Right renal pelvis (tissue), 4 donors: ENCODE measurements at regions not wholly inside any gene's neighbourhood (a gene's known extent, or its start where the extent isn't known, plus 50 kb on each side); places are given as distances from the start of the nearest gene placed in this dataset.

Experiments
- DNase-seq, 4 donors: peaks; one replicate each; pipeline ENCODE4 v3.0.0-alpha.2; 2013; ENCODE audit warnings: low read depth in 4 of 4, low spot score in 3 of 4, missing footprints in 1 of 4

DNA sequence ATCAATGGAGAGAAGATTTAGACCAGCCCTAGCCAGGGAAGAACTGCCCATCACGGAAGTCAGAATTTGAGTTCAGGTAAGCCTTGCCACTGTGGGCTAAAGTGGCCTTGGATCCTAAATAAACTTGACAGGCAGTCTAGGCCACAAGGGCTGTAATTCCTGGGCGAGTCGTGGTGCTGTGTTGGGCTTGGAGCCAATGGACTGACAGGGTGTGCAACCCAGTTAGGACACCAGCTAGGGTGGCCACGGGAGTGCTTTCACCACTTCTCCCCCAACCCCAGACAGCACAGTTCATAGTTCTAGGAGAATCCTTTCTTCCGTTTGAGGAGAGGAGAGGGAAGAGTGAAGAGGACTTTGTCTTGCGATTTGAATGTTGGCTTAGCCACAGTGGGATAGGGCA lies 422.4 kb downstream of the DOK5 start:
- DNase-seq, result no peak

GRCh38 chr20:54891907-54892306 lies 416.5 kb downstream of the DOK5 start:
- no peak for DNase-seq

DNA sequence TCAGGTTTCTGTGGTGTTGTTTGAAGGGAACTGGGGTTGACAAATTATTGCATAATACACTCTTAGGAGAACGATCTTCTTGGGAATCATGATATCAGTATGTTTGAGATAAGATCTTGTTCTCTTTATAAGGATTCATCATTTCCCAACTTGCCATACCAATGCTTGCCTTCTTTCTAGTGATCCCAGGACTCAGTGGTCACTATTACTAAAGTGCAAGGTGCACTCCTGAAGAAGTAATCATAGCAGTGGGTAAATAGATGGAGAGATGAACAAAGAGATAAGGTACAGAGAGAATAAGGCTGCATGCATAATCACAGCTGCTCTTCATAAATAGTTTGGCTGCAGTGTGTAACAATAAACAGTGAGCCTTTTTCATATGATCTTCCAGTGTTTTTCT lies 404.0 kb downstream of the DOK5 start:
- no peak for DNase-seq

- DNase-seq, result no peak
Observed at GRCh38 chr20:54875307-54875706, 399.9 kb downstream of the DOK5 start.

DNA sequence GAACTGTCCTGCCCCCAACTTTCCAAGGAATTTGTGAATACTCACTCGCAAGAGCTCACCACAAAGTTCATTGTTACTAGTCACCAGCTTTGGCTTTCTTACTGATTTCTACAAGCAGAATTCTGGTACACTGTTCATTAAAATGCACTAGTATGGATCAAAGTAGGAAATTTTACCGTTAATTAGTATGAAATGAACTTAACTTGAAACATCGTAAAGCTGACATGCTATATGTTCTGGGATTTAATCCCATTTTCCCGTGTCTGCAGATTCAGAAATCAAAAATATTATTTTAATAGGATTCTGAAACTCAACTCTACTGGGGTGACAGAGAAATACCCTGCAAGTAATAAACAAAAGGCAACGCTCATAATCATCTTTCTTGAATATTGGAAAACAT lies 399.3 kb downstream of the DOK5 start:
- no peak for DNase-seq

DNA sequence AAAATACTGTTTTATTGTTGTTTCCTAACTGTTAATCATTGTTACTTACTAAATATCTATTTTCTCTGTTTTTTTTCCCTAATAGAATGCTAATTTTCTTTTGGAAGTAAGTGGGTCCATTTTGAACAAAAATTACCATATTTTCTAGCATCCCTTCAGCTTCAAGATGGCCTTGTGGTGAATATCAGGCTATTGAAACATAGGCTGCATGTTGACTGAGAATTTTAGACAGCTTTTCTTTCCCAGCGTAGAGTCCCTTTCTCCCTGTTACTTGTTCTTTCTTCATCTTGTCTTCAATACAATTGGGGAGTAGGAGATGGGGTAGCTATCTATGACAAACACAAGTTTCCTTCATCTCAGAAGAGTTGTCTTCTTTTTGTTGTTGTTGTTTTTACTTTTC lies 397.0 kb downstream of the DOK5 start:
- no peak for DNase-seq

DNA sequence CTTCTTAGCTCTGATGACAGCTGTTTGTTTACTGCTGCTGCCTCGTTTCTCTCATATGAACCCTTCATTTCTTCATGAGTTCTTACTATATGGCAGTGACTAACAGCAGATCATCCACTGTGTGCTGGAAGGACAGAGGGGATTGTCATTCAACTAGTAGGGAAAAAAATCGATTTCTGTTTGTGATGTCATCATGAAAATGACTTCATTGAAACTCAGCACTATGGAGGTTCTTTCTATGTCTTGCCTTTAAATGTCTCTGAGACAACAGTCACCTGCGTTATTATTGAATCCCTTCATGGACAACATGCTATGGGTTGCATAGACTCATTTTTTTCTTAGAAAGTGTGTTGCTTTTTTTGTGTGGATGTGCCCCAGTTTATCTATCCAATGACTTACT lies 394.4 kb downstream of the DOK5 start:
- DNase-seq, result no peak

GRCh38 chr20:54865273-54865672 lies 389.9 kb downstream of the DOK5 start:
- DNase-seq, result no peak

- DNase-seq, result no peak
Observed at GRCh38 chr20:54860716-54861115, 385.3 kb downstream of the DOK5 start.

- DNase-seq, result no peak
Observed at GRCh38 chr20:54856202-54856601, 380.8 kb downstream of the DOK5 start.

DNA sequence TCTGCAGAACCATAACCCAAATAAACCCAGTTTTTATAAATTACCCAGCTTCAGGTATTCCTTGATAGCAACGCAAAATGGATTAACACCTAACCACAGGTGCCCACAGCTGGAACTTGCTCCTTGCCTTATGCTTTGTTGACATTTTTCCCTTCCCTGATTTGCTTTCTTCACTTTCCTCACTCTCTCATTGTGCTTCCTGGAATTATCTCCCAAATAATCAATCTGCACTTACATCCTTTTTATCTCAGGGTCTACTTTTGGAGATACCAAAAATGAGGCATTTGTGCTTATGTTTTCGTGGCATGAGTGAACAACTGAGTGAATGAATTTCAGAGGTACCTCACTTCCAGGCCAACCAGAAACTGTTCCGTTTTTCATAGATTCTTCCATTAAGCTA lies 374.3 kb downstream of the DOK5 start:
- no peak for DNase-seq

GRCh38 chr20:54848984-54849538 lies 373.7 kb downstream of the DOK5 start:
- DNase-seq, result no peak

GRCh38 chr20:54848262-54848661 lies 372.9 kb downstream of the DOK5 start:
- DNase-seq, result no peak

DNA sequence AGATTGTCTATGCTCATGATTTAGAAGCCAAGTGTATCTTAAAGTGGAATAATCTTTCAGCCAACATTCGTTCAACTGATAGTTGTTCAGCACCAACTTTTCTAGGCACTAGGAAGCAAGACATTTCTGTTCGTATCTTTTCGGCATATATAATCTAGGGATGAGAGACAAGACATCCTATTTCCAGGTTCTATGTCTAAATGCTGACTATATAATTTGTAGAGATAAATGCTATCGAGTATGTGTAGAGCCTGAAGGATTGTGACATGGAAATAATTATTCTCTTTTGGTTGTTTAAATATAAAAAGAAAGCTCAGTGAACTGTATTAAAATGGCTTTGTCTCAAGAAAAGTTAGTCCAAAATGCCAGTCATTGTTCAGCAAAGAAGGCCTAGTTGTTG lies 371.6 kb downstream of the DOK5 start:
- DNase-seq, result no peak

GRCh38 chr20:54844346-54844745 lies 369.0 kb downstream of the DOK5 start:
- no peak for DNase-seq

- no peak for DNase-seq
Observed at GRCh38 chr20:54843865-54844264, 368.5 kb downstream of the DOK5 start.

DNA sequence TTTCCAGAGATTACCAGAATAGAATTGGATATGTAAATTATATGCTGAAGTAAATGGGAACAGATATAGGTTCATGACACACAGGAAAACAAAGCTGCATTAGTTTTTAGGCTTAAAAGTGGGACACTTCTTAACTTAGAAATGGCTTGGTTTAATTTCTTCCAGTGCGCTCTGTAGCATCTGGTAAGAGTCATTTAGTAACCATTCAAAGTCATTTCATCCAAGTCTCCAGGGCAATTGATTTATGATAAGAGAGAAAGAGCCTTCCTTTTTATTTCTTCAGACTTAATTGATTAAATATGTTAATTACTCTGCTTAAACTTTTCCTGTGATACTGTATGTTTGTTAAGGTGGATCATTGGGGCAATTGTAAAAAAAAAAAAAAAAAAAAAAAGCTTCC lies 368.0 kb downstream of the DOK5 start:
- no peak for DNase-seq

GRCh38 chr20:54839224-54839623 lies 363.8 kb downstream of the DOK5 start:
- no peak for DNase-seq

DNA sequence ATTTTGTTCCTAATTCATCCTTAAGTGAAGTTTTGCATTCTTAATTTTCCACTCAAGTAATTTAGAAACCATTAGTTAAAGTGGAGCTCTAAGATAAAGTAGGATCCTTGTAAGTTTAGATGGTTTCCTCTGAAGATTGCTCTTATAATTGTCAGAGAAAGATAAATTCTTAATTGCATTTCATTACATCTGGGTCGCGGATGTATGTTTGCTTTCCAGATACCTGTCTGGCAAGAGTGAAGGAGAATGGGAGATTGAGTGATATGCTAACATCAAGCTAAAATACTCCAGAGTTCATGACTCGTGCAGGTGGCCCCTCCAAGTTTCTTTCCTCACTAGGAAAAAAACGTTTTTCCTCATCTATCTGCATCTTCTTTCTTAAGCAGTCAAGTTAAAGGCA lies 361.8 kb downstream of the DOK5 start:
- DNase-seq, result no peak

GRCh38 chr20:54822386-54822785 lies 347.0 kb downstream of the DOK5 start:
- DNase-seq, result no peak

GRCh38 chr20:54820392-54820791 lies 345.0 kb downstream of the DOK5 start:
- DNase-seq, result no peak

DNA sequence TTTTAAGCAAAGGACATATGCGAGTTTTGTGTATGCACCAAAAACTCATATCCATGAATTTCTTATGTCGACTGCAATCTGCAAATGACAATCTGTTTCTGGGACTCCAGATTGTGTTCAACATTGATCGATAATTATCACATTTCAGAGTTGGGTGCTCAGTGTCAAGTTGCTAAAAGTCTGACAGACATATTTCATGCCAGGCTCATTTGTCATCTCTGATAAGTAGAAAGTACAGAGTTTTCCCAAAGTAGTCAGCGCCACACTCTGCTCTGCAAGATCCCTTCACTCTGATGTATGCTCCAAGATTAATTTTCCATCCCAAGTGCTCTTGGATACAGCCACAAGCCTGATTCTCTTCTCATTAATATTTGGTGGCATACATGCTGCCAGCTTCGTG lies 331.1 kb downstream of the DOK5 start:
- no peak for DNase-seq

DNA sequence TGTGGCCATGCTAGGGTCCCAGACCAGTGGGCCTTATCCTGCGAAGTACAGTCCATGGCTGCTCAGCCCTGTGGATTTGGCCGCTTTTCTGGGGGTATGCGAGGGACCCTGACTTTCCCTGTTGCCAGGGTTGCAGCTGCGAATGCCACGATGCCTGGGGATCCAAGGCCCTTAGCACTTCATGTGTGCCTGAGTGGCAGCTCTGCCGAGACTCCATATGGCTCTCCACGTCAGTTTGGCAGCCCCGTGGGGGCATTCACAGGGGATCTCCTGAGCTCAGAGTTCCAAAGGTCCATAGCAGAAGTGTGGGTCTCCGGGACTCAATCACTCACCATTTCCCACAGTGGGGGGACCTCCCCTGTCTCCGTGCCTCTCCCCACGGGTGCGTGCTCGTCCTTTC lies 319.5 kb downstream of the DOK5 start:
- DNase-seq, result no peak

GRCh38 chr20:54794110-54794509 lies 318.7 kb downstream of the DOK5 start:
- DNase-seq, result no peak
